ENCODE measurements at regions not wholly inside any gene's neighbourhood (a gene's known extent, or its start where the extent isn't known, plus 50 kb on each side); places are given as distances from the start of the nearest gene placed in this dataset.

DNA sequence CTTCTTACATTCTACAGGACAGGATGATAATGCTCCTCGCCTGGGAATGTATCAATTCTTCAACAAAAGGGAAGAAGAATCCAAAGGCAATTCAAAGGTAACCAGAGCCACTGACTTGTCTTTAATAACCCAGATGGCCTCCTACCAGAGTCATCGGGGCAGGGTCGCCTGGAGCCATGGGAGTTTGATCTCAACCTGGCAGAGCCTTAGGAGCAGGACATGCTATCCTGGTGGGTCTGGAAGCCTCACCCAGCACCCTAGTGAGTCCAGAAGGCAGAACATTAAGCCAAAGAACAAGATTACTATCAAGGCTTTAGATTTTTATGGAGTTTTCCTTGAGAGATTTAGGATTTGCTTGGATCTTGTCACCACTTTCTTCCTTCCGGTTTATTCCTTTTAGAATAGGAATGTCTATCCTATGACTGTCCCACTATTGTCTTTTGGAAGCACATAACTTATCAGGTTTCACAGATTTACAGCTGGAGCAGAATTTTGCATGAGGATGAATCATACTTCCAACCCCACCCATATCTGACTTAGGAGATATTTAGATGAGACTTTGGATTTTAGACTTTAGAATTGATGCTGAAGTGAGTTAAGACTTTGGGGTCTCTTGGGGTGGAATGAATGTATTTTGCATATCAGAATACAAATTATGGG is 330.3 kb upstream of the GOLIM4 start:
- H3K4me1 ChIP-seq (ENCODE audit: low read depth), result no peaks in the 10 kb centered on the region
- no peak for ATAC-seq

GRCh38 chr3:168424059-168424734 is 328.5 kb upstream of the GOLIM4 start:
- ATAC-seq (no peak), DNase-seq (no peak)
- no peaks in the 10 kb centered on the region for H3K36me3 ChIP-seq (ENCODE audit: low read depth)
- intact Hi-C loops (cut with DNase I, micrococcal nuclease), result no loop called here
- no peak overlapping the region for H3K4me3 ChIP-seq
- no peaks in the 10 kb centered on the region for H3K9me3 ChIP-seq
- H3K4me1 ChIP-seq (ENCODE audit: low read depth), result no peaks in the 10 kb centered on the region
- TF ChIP-seq, protein P1, sequence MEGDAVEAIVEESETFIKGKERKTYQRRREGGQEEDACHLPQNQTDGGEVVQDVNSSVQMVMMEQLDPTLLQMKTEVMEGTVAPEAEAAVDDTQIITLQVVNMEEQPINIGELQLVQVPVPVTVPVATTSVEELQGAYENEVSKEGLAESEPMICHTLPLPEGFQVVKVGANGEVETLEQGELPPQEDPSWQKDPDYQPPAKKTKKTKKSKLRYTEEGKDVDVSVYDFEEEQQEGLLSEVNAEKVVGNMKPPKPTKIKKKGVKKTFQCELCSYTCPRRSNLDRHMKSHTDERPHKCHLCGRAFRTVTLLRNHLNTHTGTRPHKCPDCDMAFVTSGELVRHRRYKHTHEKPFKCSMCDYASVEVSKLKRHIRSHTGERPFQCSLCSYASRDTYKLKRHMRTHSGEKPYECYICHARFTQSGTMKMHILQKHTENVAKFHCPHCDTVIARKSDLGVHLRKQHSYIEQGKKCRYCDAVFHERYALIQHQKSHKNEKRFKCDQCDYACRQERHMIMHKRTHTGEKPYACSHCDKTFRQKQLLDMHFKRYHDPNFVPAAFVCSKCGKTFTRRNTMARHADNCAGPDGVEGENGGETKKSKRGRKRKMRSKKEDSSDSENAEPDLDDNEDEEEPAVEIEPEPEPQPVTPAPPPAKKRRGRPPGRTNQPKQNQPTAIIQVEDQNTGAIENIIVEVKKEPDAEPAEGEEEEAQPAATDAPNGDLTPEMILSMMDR (IDR thresholded peaks at IDR 0.05), result no peak

More for the DNA sequence above, 330.3 kb upstream of the GOLIM4 start:
- no peaks in the 10 kb centered on the region for H3K36me3 ChIP-seq (ENCODE audit: low read depth)
- no peak overlapping the region for H3K4me3 ChIP-seq
- intact Hi-C loops (cut with DNase I, micrococcal nuclease), result no loop called here
- no peak for DNase-seq
- H3K9me3 ChIP-seq, result no peaks in the 10 kb centered on the region
- TF ChIP-seq, protein P1 (IDR thresholded peaks at IDR 0.05), result no peak

GRCh38 chr3:168422843-168423242 is 327.1 kb upstream of the GOLIM4 start:
- Histone ChIP-seq H3K4me3 (no peak overlapping the region), H3K36me3 (ENCODE audit: low read depth) (no peaks in the 10 kb centered on the region), H3K4me1 (ENCODE audit: low read depth) (no peaks in the 10 kb centered on the region), H3K9me3 (no peaks in the 10 kb centered on the region)
- ATAC-seq (no peak), DNase-seq (no peak)
- intact Hi-C loops (cut with DNase I, micrococcal nuclease), result no loop called here
- TF ChIP-seq, protein P1 (IDR thresholded peaks at IDR 0.05), result no peak

DNA sequence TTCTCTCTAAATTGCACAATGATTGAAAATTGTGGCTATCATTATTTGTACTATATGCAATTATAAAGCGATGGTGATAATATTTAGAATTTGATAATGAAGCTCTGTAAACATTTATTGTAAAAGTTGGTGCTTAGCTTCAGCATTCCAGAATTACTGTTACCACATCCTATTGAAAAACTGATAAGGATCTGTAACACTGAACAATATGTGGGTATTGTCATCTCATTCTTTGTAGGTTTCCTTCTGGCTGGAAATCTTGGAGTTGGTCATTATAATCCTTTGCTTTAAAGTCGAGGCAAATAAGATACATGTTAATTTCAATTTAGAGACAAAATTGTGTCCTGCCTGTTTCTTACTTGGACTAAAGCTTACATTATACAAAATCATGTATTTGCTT is 323.4 kb upstream of the GOLIM4 start:
- no peak overlapping the region for H3K4me3 ChIP-seq
- DNase-seq (no peak), ATAC-seq (no peak)
- TF ChIP-seq, protein P1 (IDR thresholded peaks at IDR 0.05), result no peak
- intact Hi-C loops (cut with DNase I, micrococcal nuclease), result no loop called here
- no peaks in the 10 kb centered on the region for H3K36me3 ChIP-seq (ENCODE audit: low read depth)
- no peaks in the 10 kb centered on the region for H3K9me3 ChIP-seq
- no peaks in the 10 kb centered on the region for H3K4me1 ChIP-seq (ENCODE audit: low read depth)

- no peaks in the 10 kb centered on the region for H3K4me1 ChIP-seq (ENCODE audit: low read depth)
- intact Hi-C loops (cut with DNase I, micrococcal nuclease), result no loop called here
- H3K9me3 ChIP-seq, result no peaks in the 10 kb centered on the region
- ATAC-seq, result no peak
- no peak for DNase-seq
- H3K36me3 ChIP-seq (ENCODE audit: low read depth), result no peaks in the 10 kb centered on the region
- TF ChIP-seq, protein P1 (IDR thresholded peaks at IDR 0.05), result no peak
- no peak overlapping the region for H3K4me3 ChIP-seq
Observed at GRCh38 chr3:168417016-168417415, 321.3 kb upstream of the GOLIM4 start.
